ENCODE measurements at regions not wholly inside any gene's neighbourhood (a gene's known extent, or its start where the extent isn't known, plus 50 kb on each side); places are given as distances from the start of the nearest gene placed in this dataset.

GRCh38 chr5:103923616-103924168, 361.1 kb upstream of the NUDT12 start:
- TF ChIP-seq POLR2A (IDR thresholded peaks at IDR 0.05; ENCODE audit: low read depth, low read length): no peak
- no peak for TF ChIP-seq RFX5 (IDR thresholded peaks at IDR 0.05; ENCODE audit: low read depth, low read length)
- TF ChIP-seq CTCF (conservative IDR thresholded peaks at IDR 0.05; ENCODE audit: low read depth, low read length): no peak
- no peak for TF ChIP-seq RAD21 (IDR thresholded peaks at IDR 0.05; ENCODE audit: low read length)
- TF ChIP-seq MAZ (IDR thresholded peaks at IDR 0.05; ENCODE audit: borderline replicate concordance, low read depth, low read length): no peak
- TF ChIP-seq MAFK (IDR thresholded peaks at IDR 0.05; ENCODE audit: low read depth, low read length): no peak
- no peak for TF ChIP-seq CEBPB (IDR thresholded peaks at IDR 0.05; ENCODE audit: low read depth, low read length)
- no peak for TF ChIP-seq SMC3 (IDR thresholded peaks at IDR 0.05; ENCODE audit: low read depth, low read length)
- TF ChIP-seq CHD1 (IDR thresholded peaks at IDR 0.05; ENCODE audit: low read depth, low read length): no peak
- TF ChIP-seq FOS (IDR thresholded peaks at IDR 0.05; ENCODE audit: low read depth, low read length): no peak
- TF ChIP-seq NFE2L2 (IDR thresholded peaks at IDR 0.05; ENCODE audit: low read depth, low read length): no peak
- no peak for TF ChIP-seq USF2 (IDR thresholded peaks at IDR 0.05; ENCODE audit: low read depth, low read length)
- TF ChIP-seq RCOR1 (IDR thresholded peaks at IDR 0.05; ENCODE audit: insufficient replicate concordance, low read length): no peak

Data from IMR-90 (cell line).